Naive thymus-derived CD4-positive, alpha-beta T cell (primary cell): ENCODE measurements at regions not wholly inside any gene's neighbourhood (a gene's known extent, or its start where the extent isn't known, plus 50 kb on each side); places are given as distances from the start of the nearest gene placed in this dataset.

Experiments used
- ATAC-seq: fragments of 150-1000 bp; cut with Tn5 transposase; 2 replicates; pipeline ENCODE4 v1.10.0; 2021; ENCODE audit warnings: mild to moderate bottlenecking, moderate library complexity
- CTCF ChIA-PET: fragments of 350-600 bp; sonication (Branson Sonifier 250); formaldehyde crosslinking; loops from one replicate; lab custom pipeline; 2021; ENCODE audit warnings: antibody characterized with exemption; lab: Charles Lee
- POLR2A ChIA-PET: fragments of 350-600 bp; sonication (Branson Sonifier 250); formaldehyde crosslinking; loops from one replicate; lab custom pipeline; 2021; ENCODE audit warnings: antibody characterized with exemption, inconsistent platforms; lab: Charles Lee
- DNase-seq, 9 donors: peaks; one replicate each; pipeline versions ENCODE4 v3.0.0 to v3.0.0-alpha.2; 2020 to 2022; ENCODE audit warnings: mixed read lengths in 1 of 9
- H3K27ac ChIP-seq: one replicate; pipeline ENCODE4 v1.7.0; 2013; ENCODE audit warnings: mild to moderate bottlenecking, low read depth, low read length, moderate library complexity
- H3K27me3 ChIP-seq, 2 donors: one replicate each; pipeline ENCODE4 v1.7.0; 2013; ENCODE audit warnings: low read length in 2 of 2, mild to moderate bottlenecking in 2 of 2, moderate library complexity in 2 of 2; ENCODE audit not compliant: control insufficient read depth in 2 of 2, insufficient read depth in 2 of 2
- H3K36me3 ChIP-seq, 3 experiments: 1 replicate in 2 of 3; 2 replicates in 1 of 3; pipeline ENCODE4 v1.7.0; 2013; ENCODE audit warnings: low read length in 3 of 3, mild to moderate bottlenecking in 3 of 3, moderate library complexity in 1 of 3; ENCODE audit not compliant: insufficient read depth in 3 of 3, control insufficient read depth in 2 of 3
- H3K4me1 ChIP-seq, 2 donors: one replicate each; pipeline ENCODE4 v1.7.0; 2013; ENCODE audit warnings: low read length in 2 of 2, mild to moderate bottlenecking in 2 of 2, moderate library complexity in 1 of 2; ENCODE audit not compliant: control insufficient read depth in 2 of 2, insufficient read depth in 2 of 2
- H3K4me3 ChIP-seq: 2 replicates; pipeline ENCODE4 v1.7.0; 2013; ENCODE audit warnings: mild to moderate bottlenecking, low read length
- H3K9me3 ChIP-seq, 3 experiments: 1 replicate in 2 of 3; 2 replicates in 1 of 3; pipeline ENCODE4 v1.7.0; 2013; ENCODE audit warnings: low read length in 3 of 3; ENCODE audit not compliant: control insufficient read depth in 2 of 3
- H3K27ac Mint-ChIP-seq, 9 donors: one replicate each; pipeline ENCODE4 v1.8.0; 2020 to 2022; ENCODE audit warnings: mixed read lengths in 9 of 9, mild to moderate bottlenecking in 8 of 9, moderate library complexity in 5 of 9, inconsistent platforms in 2 of 9
- H3K27me3 Mint-ChIP-seq, 5 donors: one replicate each; pipeline ENCODE4 v1.8.0; 2021 to 2022; ENCODE audit warnings: mixed read lengths in 5 of 5, mild to moderate bottlenecking in 1 of 5
- H3K36me3 Mint-ChIP-seq, 5 donors: one replicate each; pipeline ENCODE4 v1.8.0; 2020 to 2022; ENCODE audit warnings: mixed read lengths in 5 of 5, mild to moderate bottlenecking in 3 of 5, inconsistent platforms in 1 of 5
- H3K4me1 Mint-ChIP-seq, 7 donors: one replicate each; pipeline ENCODE4 v1.8.0; 2020 to 2022; ENCODE audit warnings: mixed read lengths in 7 of 7, mild to moderate bottlenecking in 3 of 7, inconsistent platforms in 1 of 7
- H3K4me3 Mint-ChIP-seq, 10 donors: one replicate each; pipeline ENCODE4 v1.8.0; 2020 to 2022; ENCODE audit warnings: mild to moderate bottlenecking in 10 of 10, mixed read lengths in 10 of 10, moderate library complexity in 6 of 10, inconsistent platforms in 2 of 10
- H3K9me3 Mint-ChIP-seq, 11 donors: one replicate each; pipeline ENCODE4 v1.8.0; 2020 to 2022; ENCODE audit warnings: mixed read lengths in 11 of 11, mild to moderate bottlenecking in 4 of 11, inconsistent platforms in 1 of 11, moderate library complexity in 1 of 11
- intact Hi-C, 2 donors: fragments of 100-400 bp; cut with micrococcal nuclease; formaldehyde crosslinking; loops; one replicate each; pipeline ENCODE4 v1.15.1; 2023

GRCh38 chr7:47043304-47043703 lies 538.6 kb downstream of the TNS3 start:
- H3K4me3 ChIP-seq, result no peak overlapping the region
- intact Hi-C loops, result no loop called here
- ATAC-seq (no peak), DNase-seq (no peak)
- Mint-ChIP-seq H3K4me3 (no peak overlapping the region), H3K27me3 (peaks cover 0 to 4% (median 0%) of the 10 kb centered on the region in 5 donors), H3K36me3 (no peaks in the 10 kb centered on the region), H3K4me1 (no peaks in the 10 kb centered on the region), H3K9me3 (peaks cover 0 to 5% (median 0%) of the 10 kb centered on the region in 11 donors), H3K27ac (no peak overlapping the region)
- no peaks in the 10 kb centered on the region for H3K36me3 ChIP-seq
- POLR2A ChIA-PET, result no interaction called here
- H3K4me1 ChIP-seq, result no peaks in the 10 kb centered on the region
- no peaks in the 10 kb centered on the region for H3K9me3 ChIP-seq
- CTCF ChIA-PET, result no interaction called here
- no peak overlapping the region for H3K27ac ChIP-seq
- no peaks in the 10 kb centered on the region for H3K27me3 ChIP-seq

- H3K36me3 ChIP-seq, result no peaks in the 10 kb centered on the region
- H3K4me1 Mint-ChIP-seq, result no peaks in the 10 kb centered on the region
- H3K36me3 Mint-ChIP-seq, result no peaks in the 10 kb centered on the region
- ChIA-PET CTCF (no interaction called here), POLR2A (no interaction called here)
- H3K27ac ChIP-seq, result no peak overlapping the region
- intact Hi-C loops, result no loop called here
- no peak overlapping the region for H3K4me3 Mint-ChIP-seq
- no peak overlapping the region for H3K27ac Mint-ChIP-seq
- DNase-seq (no peak), ATAC-seq (no peak)
- no peaks in the 10 kb centered on the region for H3K27me3 Mint-ChIP-seq
- H3K4me3 ChIP-seq, result no peak overlapping the region
- no peaks in the 10 kb centered on the region for H3K27me3 ChIP-seq
- no peaks in the 10 kb centered on the region for H3K4me1 ChIP-seq
- peaks cover 0 to 5% (median 0%) of the 10 kb centered on the region in 11 donors for H3K9me3 Mint-ChIP-seq
- H3K9me3 ChIP-seq, result no peaks in the 10 kb centered on the region
These were observed 539.2 kb downstream of the TNS3 start for GRCh38 chr7:47042669-47043068.

DNA sequence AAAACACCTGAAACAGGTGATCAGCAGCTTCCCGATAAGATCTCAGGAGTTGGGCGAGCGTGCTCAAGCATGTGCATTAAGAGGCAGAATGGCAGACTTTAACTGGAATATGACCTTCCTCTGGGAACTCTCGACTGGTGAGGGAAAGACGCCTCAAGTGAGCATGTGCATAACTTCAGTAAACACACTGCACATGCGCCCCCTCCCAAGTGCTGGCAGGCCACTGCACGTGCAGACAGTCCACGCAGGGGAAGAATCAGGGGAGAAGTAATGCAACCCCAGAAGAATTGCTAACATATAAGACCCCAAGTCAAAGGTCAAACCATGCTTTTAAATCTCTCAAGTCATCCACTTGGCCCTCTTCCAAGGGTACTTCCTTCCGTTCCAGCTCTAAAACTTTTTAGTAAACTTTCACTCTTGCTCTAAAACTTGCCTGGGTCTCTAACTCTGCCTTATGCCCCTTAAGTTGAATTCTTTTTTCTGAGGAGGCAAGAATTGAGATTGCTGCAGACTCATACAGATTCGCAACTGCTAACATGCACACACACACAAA lies 541.0 kb downstream of the TNS3 start:
- H3K27ac ChIP-seq, result no peak overlapping the region

GRCh38 chr7:47039904-47040303 lies 542.0 kb downstream of the TNS3 start:
- no peak overlapping the region for H3K4me3 ChIP-seq
- Mint-ChIP-seq H3K27ac (no peak overlapping the region), H3K4me1 (no peaks in the 10 kb centered on the region), H3K36me3 (no peaks in the 10 kb centered on the region), H3K9me3 (peaks cover 0 to 10% (median 0%) of the 10 kb centered on the region in 11 donors), H3K4me3 (no peak overlapping the region), H3K27me3 (no peaks in the 10 kb centered on the region)
- no peaks in the 10 kb centered on the region for H3K9me3 ChIP-seq
- H3K27ac ChIP-seq, result no peak overlapping the region
- ChIA-PET POLR2A (no interaction called here), CTCF (no interaction called here)
- H3K4me1 ChIP-seq, result no peaks in the 10 kb centered on the region
- ATAC-seq, result no peak
- H3K36me3 ChIP-seq, result no peaks in the 10 kb centered on the region
- intact Hi-C loops, result no loop called here
- no peaks in the 10 kb centered on the region for H3K27me3 ChIP-seq
- DNase-seq, result no peak

More for the DNA sequence above, 541.0 kb downstream of the TNS3 start:
- no peaks in the 10 kb centered on the region for H3K36me3 ChIP-seq
- Mint-ChIP-seq H3K27ac (no peak overlapping the region), H3K4me1 (no peaks in the 10 kb centered on the region), H3K9me3 (peaks cover 0 to 10% (median 0%) of the 10 kb centered on the region in 11 donors), H3K36me3 (no peaks in the 10 kb centered on the region), H3K4me3 (no peak overlapping the region), H3K27me3 (no peaks in the 10 kb centered on the region)
- no peaks in the 10 kb centered on the region for H3K27me3 ChIP-seq
- no peaks in the 10 kb centered on the region for H3K4me1 ChIP-seq
- H3K4me3 ChIP-seq, result no peak overlapping the region
- DNase-seq (no peak), ATAC-seq (no peak)
- H3K9me3 ChIP-seq, result no peaks in the 10 kb centered on the region
- ChIA-PET CTCF (no interaction called here), POLR2A (no interaction called here)
- intact Hi-C loops, result no loop called here

- Histone ChIP-seq H3K4me3 (no peak overlapping the region), H3K9me3 (no peaks in the 10 kb centered on the region), H3K27ac (no peak overlapping the region), H3K36me3 (no peaks in the 10 kb centered on the region), H3K4me1 (no peaks in the 10 kb centered on the region), H3K27me3 (no peaks in the 10 kb centered on the region)
- H3K9me3 Mint-ChIP-seq, result peaks cover 0 to 10% (median 0%) of the 10 kb centered on the region in 11 donors
- ChIA-PET POLR2A (no interaction called here), CTCF (no interaction called here)
- H3K27ac Mint-ChIP-seq, result no peak overlapping the region
- no peak for DNase-seq
- intact Hi-C loops, result no loop called here
- no peaks in the 10 kb centered on the region for H3K36me3 Mint-ChIP-seq
- ATAC-seq, result no peak
- no peaks in the 10 kb centered on the region for H3K27me3 Mint-ChIP-seq
- no peaks in the 10 kb centered on the region for H3K4me1 Mint-ChIP-seq
- no peak overlapping the region for H3K4me3 Mint-ChIP-seq
These were observed 542.7 kb downstream of the TNS3 start for GRCh38 chr7:47039089-47039648.

DNA sequence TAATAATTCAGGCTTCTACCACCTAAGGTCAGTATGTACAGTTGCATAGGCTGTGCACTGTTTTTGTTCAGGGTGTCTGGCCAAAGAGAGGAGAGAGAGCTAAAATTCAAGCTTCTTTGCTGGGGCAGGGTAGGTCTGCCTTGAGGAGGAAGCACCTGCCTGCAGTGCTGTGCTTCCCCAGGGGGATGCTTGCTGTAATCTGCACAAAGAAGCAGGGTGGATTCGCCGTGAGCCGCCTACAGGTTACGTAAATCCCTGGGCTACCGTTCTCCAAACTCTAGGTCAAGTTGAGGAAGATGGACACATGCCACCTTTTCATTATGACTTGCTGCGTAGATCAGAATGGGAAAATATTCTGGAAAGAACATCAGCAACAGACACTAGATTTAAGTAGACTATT lies 543.3 kb downstream of the TNS3 start:
- Histone ChIP-seq H3K4me3 (no peak overlapping the region), H3K27ac (no peak overlapping the region), H3K27me3 (no peaks in the 10 kb centered on the region), H3K36me3 (no peaks in the 10 kb centered on the region), H3K9me3 (no peaks in the 10 kb centered on the region), H3K4me1 (no peaks in the 10 kb centered on the region)
- no peaks in the 10 kb centered on the region for H3K36me3 Mint-ChIP-seq
- ATAC-seq, result no peak
- CTCF ChIA-PET, result no interaction called here
- no peak overlapping the region for H3K27ac Mint-ChIP-seq
- POLR2A ChIA-PET, result no interaction called here
- H3K9me3 Mint-ChIP-seq, result peaks cover 0 to 10% (median 0%) of the 10 kb centered on the region in 11 donors
- no peak overlapping the region for H3K4me3 Mint-ChIP-seq
- no peaks in the 10 kb centered on the region for H3K27me3 Mint-ChIP-seq
- H3K4me1 Mint-ChIP-seq, result no peaks in the 10 kb centered on the region
- intact Hi-C loops, result no loop called here
- no peak for DNase-seq

- H3K4me3 ChIP-seq, result no peak overlapping the region
- Mint-ChIP-seq H3K4me3 (no peak overlapping the region), H3K9me3 (peaks cover 0 to 10% (median 0%) of the 10 kb centered on the region in 11 donors), H3K4me1 (no peaks in the 10 kb centered on the region), H3K27ac (no peak overlapping the region), H3K36me3 (no peaks in the 10 kb centered on the region), H3K27me3 (no peaks in the 10 kb centered on the region)
- ChIA-PET CTCF (no interaction called here), POLR2A (no interaction called here)
- H3K27me3 ChIP-seq, result no peaks in the 10 kb centered on the region
- H3K27ac ChIP-seq, result no peak overlapping the region
- no peaks in the 10 kb centered on the region for H3K9me3 ChIP-seq
- no peaks in the 10 kb centered on the region for H3K4me1 ChIP-seq
- DNase-seq (no peak), ATAC-seq (no peak)
- no peaks in the 10 kb centered on the region for H3K36me3 ChIP-seq
- intact Hi-C loops, result no loop called here
These were observed 544.3 kb downstream of the TNS3 start for GRCh38 chr7:47037607-47038006.
